ENCODE measurements at regions not wholly inside any gene's neighbourhood (a gene's known extent, or its start where the extent isn't known, plus 50 kb on each side); places are given as distances from the start of the nearest gene placed in this dataset.

DNA sequence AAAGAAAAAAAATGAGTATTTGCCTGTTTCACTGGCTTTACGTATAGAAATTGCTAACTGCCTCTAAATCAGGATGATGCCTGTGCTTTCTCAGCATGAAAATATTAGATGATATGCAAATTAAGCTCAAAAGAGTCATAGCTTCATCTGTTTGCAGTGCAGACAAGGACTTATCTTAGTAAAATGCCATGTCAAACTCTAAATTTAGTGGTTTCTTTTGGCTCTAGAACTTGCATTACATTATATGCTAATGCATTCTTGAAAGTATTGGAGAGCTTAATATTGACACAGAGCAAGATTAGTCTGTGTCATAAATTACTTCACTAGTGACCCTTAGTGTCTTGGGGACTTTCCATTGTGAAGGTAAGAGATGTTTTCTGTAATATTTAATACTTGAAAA, 1109.1 kb upstream of the NRXN1 start:
- TF ChIP-seq EZH2 (IDR thresholded peaks at IDR 0.05; ENCODE audit: insufficient read depth, poor library complexity, severe bottlenecking) (no peak), EZH2phosphoT487 (IDR thresholded peaks at IDR 0.05; ENCODE audit: insufficient read depth, low read depth) (no peak)

Measured in GM23248 (cell line).